Suppressor macrophage treated with lipopolysaccharide for 4 hours (primary cell): ENCODE measurements at regions not wholly inside any gene's neighbourhood (a gene's known extent, or its start where the extent isn't known, plus 50 kb on each side); places are given as distances from the start of the nearest gene placed in this dataset.

ENCODE experiments used
- DNase-seq: peaks from one replicate; pipeline ENCODE4 v3.0.0-alpha.2; 2020

DNA sequence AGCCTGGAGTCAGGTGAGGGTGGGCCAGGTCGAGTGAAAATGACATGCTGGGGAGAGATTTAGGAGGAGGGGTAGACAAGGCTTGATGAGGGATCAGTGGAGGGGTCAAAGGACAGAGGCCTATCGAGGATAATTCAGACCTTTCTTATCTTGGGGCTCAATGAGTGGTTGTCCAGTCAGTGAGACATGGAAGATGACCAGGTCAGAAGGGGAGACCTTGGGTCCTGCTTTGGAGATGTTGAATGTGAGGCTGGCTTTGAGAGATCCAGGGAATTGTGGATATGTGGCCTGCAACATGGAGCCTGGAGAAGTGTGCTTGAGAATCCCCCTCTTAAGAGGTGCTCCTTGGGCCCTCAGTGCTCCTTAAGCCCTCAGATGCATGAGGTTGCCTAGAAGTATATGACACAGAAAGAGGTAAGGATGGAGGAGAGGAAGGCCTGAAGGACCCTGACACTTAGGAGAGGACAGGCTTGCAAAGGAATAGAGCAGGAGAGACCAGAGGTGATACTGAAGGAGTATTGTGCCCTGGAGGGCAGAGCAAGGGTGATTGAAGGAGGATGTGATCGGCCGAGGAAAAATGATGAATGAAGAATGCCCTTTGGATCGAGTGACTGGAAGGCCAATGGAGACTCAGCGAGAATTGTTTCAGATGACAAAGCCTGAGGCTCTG lies 129.8 kb upstream of the GPR26 start:
- no peak for DNase-seq

DNA sequence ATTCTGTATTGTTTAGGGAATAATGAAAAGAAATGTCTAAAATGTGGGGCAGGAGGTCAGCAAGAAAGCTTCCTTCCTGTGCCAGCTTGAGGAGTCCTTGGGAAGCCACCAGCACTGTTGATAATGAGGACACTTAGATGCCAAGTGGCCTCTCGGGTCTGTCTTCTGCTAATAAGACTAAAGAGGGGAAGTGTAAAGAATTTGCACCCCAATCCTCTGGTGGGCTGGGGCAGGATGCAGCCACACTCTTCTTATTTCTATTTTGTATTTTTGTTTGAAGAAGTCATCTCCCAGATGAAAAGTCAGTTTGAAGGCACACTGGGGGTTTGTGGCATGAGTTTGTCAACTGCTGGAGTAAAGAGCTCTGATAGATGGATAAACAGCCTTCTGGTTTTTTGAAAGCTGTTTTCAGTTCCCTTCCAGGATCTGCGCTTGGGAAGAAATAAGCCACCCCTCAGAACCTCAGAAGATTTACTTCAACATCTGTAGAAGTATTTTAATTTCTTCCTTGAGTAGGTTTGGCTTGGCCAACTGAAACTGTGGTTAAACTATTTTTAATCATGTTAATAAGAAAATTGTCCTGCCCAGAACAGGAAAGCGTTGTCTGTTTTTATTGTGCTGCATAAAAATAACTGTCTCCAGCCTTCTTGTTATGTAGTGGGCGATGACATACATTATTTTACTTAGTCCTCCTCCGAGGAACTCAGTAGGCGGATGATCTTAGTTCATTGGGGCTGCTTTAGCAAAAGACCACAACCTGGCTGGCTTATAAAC lies 128.8 kb upstream of the GPR26 start:
- DNase-seq, result no peak

DNA sequence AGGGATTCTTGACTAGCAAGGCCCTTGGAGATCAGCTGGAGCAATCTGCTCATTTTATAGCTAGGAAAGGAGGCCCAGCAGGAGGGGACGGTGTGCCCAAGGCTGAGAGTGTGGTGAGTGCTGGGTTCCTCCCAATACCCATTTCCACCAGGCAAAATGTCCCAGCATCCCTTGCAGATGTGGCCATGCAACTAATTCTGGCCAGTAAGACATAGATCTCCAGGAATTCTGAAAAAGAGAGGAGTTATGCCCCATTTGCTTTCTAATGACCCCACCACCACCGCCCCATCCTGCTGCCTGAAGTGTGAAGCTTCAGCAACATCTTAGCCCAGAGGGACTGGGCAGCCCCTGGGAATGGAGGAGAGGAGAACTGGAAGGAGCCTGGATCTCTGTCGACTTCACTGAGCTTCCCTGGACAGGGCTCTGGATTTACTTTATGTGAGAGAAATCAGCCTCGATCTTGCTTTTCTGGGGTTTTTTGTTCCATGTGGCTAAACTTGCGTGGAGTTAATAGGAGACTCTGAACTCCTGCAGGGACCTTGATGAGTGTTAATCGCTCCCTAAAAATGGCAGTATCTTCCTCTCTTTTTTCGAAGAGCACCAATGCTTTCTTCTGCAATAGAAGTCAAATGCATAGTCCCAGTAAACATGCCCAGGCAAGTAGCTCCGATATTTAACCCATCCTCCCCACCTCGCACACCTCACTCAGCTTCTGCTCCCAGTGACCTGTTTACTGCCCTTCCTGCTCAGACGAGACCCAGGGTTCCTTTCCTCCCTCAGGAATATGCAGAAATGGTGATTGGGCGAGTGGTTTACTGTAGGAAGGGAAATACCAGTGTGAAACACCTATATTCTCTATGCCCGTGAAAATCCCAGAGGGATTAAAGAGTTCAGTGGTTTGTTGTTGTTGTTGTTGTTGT lies 127.5 kb upstream of the GPR26 start:
- no peak for DNase-seq

DNA sequence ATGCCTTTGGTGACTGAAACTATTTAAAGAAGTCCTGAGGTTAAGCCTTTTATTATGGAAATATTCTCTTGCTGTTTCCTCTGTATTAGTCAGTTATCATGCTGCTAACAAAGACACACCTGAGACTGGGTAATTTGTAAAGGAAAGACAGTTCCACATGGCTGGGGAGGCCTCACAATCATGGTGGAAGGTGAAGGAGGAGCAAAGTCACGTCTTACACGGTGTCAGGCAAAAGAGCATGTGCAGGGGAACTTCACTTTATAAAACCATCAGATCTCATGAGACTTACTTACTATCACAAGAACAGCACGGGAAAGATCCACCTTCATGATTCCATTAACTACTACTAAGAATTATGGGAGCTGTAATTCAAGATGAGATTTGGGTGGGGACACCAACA lies 121.2 kb upstream of the GPR26 start:
- no peak for DNase-seq

DNA sequence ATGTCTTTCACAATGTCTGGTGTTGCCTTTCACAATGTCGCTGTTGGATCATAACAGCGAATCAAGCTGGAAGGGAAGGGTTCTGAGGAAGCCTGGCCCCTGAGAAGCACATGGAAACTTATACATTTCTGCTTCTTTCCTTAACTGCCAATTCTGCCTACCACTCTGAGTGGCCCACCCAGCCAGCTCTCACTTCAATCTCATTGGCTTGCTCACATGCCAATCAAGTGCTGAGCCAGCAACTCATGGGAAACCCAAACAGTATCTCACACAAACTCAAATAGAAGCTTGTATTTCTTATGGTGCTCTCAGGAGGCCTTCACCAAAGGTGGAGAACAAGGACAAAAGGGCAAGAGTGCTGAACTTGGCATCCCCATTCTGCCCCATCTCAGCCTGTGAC lies 117.4 kb upstream of the GPR26 start:
- DNase-seq, result no peak

DNA sequence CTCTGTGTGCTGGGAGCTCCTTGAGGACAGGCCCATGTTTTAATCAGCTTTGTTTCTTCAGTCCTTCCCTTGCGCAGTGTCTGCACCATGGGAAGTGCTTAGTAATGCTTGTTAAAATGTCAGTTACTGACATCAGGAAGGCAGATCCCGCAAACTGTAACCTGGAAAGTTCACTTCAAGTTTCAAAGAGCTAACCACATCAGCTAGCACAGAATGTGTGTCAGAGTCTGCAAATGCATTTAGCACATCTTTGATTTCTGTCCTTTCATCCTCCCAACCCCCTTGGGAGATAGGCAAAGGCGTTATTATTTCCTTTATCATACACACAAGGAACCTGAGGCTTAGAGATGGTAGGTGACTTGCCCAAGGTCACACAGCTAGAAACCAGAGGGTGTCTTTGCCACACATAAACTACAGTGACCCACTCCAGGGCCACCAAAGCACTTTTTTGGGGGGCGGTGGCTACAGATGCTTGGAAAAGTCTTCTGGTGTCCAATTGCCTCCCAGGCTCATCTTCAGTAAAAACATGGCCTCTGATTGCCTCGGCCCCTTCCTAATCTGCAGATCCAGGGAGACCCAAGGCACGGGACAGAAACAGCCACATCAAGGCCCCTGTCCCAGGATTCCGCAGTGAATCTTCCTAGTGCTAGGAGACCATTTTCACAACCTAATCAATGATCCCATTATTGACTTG lies 116.2 kb upstream of the GPR26 start:
- DNase-seq, result no peak

DNA sequence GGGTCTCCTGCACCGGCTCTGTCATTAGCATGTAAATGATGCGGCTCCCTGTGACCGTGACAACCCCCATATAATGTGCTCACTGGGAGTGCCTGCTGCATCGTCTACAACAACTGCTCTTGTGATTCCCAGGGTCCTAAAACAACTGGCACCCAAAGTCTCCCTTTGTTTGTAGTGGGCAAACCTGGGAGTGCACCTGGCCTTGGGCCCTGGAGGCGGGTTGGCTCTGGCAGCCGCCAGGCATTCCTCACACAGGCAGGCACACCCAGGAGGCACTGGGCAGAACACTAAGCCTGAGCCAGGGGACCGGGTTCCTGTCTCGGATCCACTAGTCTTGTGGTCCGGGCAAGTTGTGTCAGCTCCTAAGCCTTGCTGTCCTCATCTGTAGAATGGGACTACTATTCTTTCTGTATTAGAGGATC lies 115.5 kb upstream of the GPR26 start:
- no peak for DNase-seq

DNA sequence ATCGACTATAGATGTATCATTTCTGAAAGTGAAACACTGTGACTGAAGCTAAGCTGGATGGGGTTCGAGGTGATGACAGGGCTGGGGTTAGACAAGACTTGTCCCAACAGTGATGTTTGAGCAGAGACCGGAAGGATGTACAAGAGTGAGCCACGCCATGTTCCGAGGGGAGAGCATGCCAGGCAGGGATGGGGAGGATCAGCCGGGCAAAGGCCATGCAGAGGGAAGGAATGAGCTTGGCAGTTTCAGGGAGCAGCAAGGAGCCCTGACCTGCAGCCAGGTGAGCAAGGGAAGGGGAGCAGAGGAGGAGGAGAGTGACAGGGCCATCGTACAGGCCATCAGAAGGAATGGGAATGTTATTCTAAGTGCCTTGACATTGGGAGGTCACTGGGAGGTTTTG lies 114.9 kb upstream of the GPR26 start:
- DNase-seq, result no peak

DNA sequence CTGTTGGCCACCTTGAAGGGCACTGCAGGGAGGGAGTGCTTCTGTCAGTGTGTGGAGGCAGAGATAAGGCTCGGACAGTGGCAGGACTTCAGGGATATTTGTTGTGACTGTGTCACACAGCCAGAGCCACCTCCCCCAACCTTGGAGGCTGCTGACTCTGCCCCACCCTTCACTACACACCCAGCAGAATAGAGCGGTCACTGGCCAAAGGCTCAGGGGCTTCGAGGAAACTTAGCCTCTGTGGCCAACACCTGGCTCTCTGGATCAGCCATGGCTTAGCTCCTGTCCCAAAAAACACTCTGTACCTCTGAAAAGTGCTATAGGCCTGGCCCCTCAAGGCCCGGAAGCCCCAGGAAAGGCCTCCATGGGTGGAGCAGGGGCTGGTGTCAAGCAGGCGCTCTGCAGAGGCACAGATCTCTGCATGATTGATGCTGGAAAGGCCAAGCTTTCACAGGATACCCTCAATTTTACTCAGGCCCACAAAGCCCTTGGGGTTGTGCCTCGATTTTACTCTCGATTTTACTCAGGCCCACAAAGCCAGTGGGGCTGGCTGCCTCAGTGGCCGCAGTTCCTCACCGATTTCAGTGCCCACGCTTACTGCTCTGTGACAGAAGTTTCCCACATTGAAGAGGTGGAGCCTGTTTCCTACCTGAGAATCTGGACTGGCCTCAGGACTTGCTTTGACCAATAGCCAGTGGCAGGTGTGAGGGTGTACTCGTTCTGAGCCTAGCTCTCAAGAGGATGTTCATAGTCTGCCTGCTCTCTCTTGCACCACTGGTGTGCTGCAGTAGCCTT lies 113.2 kb upstream of the GPR26 start:
- DNase-seq, result no peak

DNA sequence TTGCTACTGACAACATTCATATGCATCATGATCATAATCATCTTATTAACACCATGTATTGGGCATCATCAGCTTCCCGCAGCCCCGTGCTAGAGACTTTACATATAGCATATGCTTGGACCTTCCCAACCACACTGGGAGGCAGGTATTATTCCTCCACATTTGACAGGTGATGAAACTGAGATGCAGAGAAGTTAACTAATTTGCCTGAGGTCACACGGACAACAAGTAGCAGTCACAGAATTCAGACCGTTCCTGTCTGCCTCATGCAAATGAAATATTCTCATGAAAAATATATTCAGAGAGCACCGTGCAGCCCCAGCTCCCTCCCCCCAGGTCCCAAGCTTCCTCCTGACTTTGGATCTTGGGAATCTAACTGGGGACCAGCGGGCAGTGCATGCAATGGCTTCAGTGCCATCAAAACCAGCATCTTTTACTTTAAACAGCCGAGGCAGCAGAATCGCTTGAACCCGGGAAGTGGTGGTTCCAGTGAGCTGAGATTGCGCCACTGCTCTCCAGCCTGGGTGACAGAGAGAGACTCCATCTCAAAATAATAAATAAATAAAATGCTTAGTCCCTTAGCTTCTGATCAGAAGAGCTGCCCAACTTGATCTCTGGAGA lies 112.2 kb upstream of the GPR26 start:
- DNase-seq, result no peak

DNA sequence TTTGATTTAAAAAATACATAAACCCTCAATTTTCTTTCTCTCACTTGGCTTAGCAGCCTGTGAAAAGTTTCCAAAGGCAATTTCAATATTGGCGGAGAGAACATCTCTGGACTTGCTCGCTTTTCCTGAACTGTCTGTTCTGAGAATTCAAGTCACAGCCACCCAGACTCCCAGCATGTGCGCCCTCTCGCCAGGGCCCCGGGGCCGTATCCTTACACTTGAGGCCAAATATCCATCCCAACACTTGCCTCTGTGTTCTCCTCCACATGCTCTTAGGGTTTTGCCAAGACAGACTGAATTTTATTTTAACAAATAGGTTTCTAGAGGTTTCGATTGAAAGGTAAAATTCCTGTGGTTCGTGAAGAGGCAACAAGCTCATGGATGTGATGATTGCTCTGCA lies 111.5 kb upstream of the GPR26 start:
- no peak for DNase-seq

DNA sequence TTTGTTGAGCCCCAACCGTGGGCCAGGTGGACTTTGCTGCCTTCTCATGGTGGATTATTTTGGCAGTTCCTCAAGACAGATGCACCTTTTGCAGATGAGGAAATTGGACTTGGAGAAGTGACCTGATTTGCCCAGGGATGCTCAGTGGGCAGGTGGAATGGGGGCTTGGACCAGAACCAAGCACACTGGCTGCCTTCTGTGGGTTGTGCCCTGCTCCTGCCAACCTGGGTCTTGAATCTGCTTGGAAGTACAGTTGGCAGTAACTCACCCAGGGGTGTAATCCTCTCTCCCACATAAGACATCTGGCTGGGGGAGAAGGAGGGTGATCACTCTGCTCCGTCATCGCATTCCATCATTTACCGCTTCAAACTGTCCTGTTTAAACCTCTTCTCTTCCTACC lies 110.5 kb upstream of the GPR26 start:
- DNase-seq, result no peak

DNA sequence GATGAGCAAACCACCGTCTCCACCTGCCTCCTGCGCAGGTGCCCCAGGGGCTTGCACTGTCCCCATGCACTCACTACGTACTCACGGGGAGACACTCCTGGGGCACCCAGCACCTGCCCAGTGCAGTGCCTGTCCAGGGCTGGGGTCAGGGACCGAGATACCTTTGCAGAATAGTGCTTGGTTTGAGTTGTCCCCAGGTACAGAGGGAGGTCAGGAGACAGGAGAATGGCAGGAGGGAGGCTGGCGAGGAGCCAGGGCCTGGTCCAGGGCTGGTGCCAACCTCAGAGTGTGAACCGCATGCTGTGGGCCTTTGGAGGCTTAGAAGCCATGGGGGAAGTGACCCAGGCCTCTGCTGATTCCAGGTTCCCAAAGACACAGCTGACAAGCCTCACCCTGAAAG lies 110.1 kb upstream of the GPR26 start:
- DNase-seq, result no peak

DNA sequence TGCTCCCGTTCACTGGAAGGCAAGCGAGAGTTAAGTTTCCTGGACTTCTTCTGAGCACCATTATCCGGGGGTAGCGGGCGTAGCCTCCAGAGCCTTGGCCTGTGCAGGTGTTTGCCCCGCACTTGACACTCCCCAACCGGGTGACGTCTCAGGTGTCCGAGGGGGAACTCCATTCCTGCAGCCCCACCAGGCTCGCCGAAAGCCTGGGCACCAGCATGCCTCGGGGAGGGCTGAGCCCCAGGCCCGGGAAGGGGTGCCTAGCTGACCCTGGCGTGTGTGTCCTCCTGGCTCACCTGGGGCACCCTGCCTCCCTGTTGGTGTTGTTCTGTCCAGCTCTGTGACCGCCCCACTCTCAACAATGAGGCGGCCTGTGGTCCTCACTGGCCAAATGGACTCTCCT lies 109.4 kb upstream of the GPR26 start:
- no peak for DNase-seq

DNA sequence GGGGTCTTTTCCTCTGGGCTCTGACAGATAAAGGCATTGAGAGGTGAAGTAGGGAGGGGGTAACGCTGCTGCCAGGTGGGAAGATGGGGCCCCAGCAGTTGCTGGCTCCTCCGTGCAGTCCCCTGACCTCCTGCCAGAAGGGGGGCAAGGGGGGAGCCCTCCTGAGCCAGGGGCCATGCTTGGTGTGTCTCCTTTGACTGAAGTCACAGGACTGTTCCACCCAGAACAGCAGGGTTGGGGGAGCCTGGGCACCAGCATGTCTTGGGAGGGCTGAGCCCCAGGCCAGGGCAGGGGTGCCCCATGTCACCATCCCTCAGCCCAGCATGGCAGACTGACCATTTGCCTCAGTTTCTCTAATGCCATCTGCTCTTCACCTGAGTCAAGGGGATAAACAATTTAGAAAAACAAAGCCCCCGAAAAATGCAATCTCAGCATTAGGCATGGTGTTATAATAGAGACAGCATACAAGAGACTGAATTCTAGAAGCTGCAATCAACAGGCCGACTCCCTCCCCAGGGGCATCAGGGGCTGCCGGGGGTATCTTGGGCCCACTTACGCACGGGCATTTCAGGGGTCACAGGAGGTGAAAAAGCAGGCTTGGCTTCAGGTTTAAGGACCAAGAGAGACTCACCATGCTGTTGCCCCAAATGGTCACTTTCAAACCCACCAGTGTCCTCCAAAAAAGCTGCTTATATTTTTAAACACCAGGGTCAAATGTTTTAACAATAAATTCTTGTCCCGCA lies 108.6 kb upstream of the GPR26 start:
- no peak for DNase-seq

DNA sequence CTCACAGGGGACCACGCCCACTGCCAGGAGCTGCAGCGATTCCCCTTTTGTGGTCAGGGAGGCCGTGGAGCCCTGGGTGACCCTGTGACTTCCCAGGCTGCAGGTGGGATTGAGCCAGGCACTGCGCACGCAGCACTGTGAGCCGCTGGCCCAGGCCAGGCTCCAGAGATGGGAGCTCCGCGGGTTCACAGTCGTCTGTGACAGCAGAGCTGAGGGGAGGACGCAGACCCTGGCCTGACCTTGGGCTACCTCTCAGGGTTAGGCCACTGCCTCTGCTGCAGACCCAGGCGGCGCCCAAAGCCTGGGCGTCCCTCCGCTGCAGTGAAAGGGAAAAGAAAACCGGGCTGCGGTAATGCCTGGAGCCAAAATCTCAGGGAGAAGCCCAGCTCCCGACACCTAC lies 107.5 kb upstream of the GPR26 start:
- DNase-seq, result no peak

DNA sequence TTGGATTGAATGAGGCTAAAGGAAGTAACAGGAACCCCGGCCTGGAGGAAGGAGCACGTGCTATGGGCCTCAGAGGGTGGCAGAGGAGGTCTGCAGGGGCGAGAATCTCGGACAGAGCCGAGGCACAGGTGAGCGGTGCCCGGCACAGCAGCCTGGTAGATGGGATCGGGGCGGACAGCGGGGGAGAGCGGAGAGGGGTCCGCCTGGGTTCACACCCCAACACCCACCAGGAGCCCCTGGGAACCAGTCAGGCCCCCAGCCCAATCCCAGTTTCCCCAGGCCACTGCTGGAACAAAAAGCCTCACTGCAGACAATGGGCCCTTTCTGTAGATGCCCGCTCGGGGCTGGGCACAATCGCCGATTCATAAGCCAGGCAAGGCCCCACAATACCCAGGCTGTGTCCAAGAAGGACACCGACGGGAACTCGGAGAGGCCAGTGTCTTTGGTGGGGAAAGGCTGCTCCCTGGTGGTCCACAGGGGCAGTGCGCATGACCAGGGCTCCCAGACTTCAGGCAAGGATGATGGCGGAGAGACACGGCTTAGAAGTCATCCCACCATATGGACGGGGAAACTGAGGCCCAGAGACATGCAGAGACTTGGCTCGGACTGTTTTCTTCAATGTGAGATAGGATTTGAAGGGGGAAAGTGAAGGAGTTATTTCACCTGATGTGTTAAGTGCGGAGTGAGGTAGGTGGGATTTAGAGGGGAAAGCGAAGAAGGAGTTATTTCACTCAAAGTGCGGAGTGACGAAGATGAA lies 106.9 kb upstream of the GPR26 start:
- DNase-seq, result peak; percentile 70

DNA sequence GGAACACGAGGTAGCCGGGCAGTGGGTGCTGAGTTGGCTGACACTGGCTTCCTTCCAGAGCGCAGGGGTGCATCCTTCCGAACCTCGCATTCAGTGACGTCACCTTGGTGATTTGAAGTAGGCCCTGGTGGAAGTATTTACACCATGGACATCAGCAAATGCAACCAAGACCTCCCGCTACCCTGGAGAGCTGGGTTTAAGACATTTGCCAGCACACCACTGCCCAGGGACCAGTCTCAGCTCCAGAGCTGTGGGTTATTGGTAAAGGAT lies 106.4 kb upstream of the GPR26 start:
- DNase-seq, result no peak

DNA sequence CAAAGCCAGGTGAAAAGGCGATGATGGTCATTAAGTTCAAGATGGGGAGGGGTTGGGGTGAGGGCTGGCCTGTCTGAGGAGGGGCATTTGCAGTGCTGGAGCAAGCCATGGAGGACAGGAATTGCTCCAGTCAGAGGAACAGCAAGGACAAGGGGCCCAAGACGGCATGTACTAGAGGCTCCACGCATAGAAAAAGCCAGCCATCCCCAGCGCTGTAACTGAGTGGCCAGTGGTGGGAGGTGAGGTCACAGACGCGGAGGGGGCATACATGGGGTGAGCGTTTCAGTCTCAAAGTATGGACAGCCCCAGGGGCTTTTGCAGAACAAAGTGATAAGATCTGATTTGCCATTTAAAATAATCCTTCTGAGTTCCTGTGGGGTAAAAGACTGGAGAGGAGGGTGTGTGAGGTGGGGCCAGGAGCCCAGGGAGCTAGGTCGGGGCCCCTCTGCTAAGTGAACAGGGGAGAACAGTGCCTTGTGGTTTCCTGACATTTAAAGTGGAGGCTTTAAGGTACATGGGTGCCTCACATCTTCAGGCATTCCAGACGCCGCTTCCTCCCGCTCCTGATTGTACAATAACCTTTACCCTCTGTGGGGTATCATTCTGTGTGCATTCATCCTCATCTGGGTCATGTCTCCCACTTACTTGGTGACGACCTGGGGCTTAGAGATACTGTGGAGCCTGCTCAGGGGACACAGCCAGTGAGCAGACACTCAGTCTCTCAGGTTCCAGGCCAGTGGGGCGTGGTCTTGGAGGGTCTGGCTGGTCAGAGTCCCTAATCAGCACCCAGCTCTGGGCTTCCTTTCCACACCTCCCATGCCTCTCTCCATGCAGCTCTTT lies 105.6 kb upstream of the GPR26 start:
- no peak for DNase-seq

DNA sequence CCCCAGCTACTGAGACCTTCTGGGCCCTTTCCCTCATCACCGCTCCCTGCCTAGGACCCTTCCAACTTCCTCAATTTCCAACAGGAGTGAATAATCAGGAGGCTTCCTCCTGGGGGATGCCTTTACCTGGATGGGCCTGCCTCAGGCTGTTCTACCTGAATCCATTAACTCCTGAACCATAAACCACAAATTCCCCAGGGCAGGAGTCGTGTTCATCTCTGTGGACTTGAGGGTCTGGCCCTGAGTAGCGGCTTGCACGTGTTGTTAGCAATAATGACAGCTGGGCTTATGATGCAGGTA lies 105.1 kb upstream of the GPR26 start:
- DNase-seq, result no peak
